CD4-positive, alpha-beta T cell treated with Interleukin-1 beta for 1 hour (primary cell): ENCODE measurements at regions not wholly inside any gene's neighbourhood (a gene's known extent, or its start where the extent isn't known, plus 50 kb on each side); places are given as distances from the start of the nearest gene placed in this dataset.
"Not testable (repeated sequence)": the region's sequence is repeated elsewhere in the genome, so short reads cannot be mapped to it uniquely, and the experiment has no call there.

Experiments
- DNase-seq, 2 donors: peaks; one replicate each; pipeline ENCODE4 v3.0.0-alpha.2; 2020 to 2022

GRCh38 chr4:128444544-128445302, 157.1 kb upstream of the PGRMC2 start:
- DNase-seq: no peak

GRCh38 chr4:128440923-128441322, 153.3 kb upstream of the PGRMC2 start:
- no peak for DNase-seq

GRCh38 chr4:128437023-128437422, 149.4 kb upstream of the PGRMC2 start:
- not testable (repeated sequence) for DNase-seq

- DNase-seq: not testable (repeated sequence)
These were observed 141.5 kb upstream of the PGRMC2 start for GRCh38 chr4:128429023-128429613.

- DNase-seq: no peak
These were observed 140.8 kb upstream of the PGRMC2 start for GRCh38 chr4:128428397-128428796.

GRCh38 chr4:128427832-128428366, 140.3 kb upstream of the PGRMC2 start:
- no peak for DNase-seq

- DNase-seq: no peak
These were observed 137.2 kb upstream of the PGRMC2 start for GRCh38 chr4:128424527-128425497.

- DNase-seq: not testable (repeated sequence)
These were observed 134.7 kb upstream of the PGRMC2 start for GRCh38 chr4:128422296-128422695.

GRCh38 chr4:128416921-128417320, 129.3 kb upstream of the PGRMC2 start:
- DNase-seq: no peak

GRCh38 chr4:128410037-128410436, 122.4 kb upstream of the PGRMC2 start:
- no peak for DNase-seq

- no peak for DNase-seq
These were observed 116.0 kb upstream of the PGRMC2 start for GRCh38 chr4:128403586-128403985.

GRCh38 chr4:128394778-128395177, 107.2 kb upstream of the PGRMC2 start:
- no peak for DNase-seq

- no peak for DNase-seq
These were observed 105.6 kb upstream of the PGRMC2 start for GRCh38 chr4:128393101-128393704.

- DNase-seq: no peak
These were observed 102.9 kb upstream of the PGRMC2 start for GRCh38 chr4:128390475-128390996.

- no peak for DNase-seq
These were observed 101.2 kb upstream of the PGRMC2 start for GRCh38 chr4:128388796-128389195.

GRCh38 chr4:128388352-128388630, 100.7 kb upstream of the PGRMC2 start:
- no peak for DNase-seq

- DNase-seq: no peak
These were observed 100.2 kb upstream of the PGRMC2 start for GRCh38 chr4:128387600-128388351.

GRCh38 chr4:128386761-128387599, 99.4 kb upstream of the PGRMC2 start:
- no peak for DNase-seq

GRCh38 chr4:128385683-128386304, 98.2 kb upstream of the PGRMC2 start:
- DNase-seq: no peak
